Gastrocnemius medialis (tissue), 4 donors: ENCODE measurements at regions not wholly inside any gene's neighbourhood (a gene's known extent, or its start where the extent isn't known, plus 50 kb on each side); places are given as distances from the start of the nearest gene placed in this dataset.
"Not testable (repeated sequence)": the region's sequence is repeated elsewhere in the genome, so short reads cannot be mapped to it uniquely, and the experiment has no call there.

Experiments used
- CTCF ChIP-seq, 5 experiments: fragments of 450-650 bp in 3 of 5; fragments of 200-600 bp in 2 of 5; sonication (generic) in 2 of 5; IDR thresholded peaks in 4 of 5; conservative IDR thresholded peaks in 1 of 5; 1 replicate in 4 of 5; 2 replicates in 1 of 5; pipeline ENCODE4 v1.5.1; 2016 to 2019; ENCODE audit warnings: antibody characterized with exemption in 5 of 5, mild to moderate bottlenecking in 3 of 5, moderate library complexity in 3 of 5
- POLR2A ChIP-seq, 2 donors: fragments of 450-650 bp; IDR thresholded peaks; one replicate each; pipeline ENCODE4 v1.6.1; 2017; ENCODE audit warnings: antibody characterized with exemption in 2 of 2, mild to moderate bottlenecking in 2 of 2, moderate library complexity in 2 of 2

DNA sequence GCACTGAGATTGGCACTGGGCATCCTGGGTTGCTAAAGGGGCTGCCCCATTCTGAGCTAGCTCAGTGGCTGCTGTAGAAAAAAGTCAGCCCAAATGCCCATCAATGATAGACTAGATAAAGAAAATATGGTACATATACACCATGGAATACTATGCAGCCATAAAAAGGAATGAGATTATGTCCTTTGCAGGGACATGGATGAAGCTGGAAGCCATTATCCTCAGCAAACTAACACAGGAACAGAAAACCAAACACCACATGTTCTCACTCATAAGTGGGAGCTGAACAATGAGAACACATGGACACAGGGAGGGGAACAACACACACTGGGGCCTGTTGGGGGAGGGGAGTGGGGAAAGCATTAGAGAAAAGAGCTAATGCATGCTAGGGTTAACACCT, 185.3 kb upstream of the JUN start:
- TF ChIP-seq CTCF (IDR thresholded peaks at IDR 0.05 in 4 of 5, conservative IDR thresholded peaks at IDR 0.05 in 1 of 5); POLR2A (IDR thresholded peaks at IDR 0.05): not testable (repeated sequence)
